NCI-H345 (cell line): ENCODE measurements at regions not wholly inside any gene's neighbourhood (a gene's known extent, or its start where the extent isn't known, plus 50 kb on each side); places are given as distances from the start of the nearest gene placed in this dataset.

Source experiments
- DNase-seq: peaks from one replicate; lab custom pipeline; 2025; lab: John Stamatoyannopoulos, UW

DNA sequence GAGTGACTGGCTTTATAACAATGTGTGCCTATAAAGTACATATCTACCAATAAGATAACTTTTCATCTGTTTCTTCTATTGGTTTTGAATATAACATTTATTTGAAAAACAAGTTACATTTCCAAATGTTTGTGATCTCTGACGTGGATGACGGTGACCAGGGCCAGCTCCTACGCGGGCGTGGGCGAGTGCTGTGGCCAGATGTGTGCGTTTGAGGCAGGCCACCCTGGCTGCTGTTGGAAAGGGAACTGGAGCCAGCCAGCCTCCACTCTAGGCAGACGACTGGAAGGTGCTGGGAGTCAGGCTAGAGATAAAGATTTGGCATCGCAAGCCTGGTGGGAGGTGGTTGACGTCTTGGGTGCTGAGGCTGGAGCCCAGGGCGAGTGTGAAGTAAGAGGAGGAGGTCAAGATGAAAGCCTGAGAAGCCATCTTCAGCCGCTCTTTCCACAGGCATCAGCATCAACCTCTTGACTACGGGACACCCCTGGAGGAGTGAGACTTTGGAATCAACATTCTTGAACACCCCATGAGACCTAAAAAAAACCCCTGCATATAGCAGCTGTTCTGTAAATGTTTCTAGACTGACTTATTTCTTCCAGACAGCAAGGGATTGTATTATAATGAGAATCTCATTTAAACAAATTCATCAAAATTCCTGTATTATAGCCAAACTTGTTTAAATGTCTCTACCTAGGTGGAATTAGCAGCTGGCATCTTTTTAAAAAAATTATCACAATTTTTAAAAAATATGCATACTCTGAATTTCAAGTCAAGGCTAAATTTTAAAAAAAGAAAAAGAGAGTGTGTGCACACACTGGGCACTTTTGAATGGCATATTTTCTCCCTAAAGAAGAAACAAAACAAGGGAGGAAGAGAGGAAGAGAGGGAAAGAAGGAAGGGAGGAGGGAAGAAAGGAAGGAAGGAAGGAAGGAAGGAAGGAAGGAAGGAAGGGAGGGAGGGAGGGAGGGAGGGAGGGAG, 112.5 kb upstream of the SLC44A3 start:
- DNase-seq = no peak

DNA sequence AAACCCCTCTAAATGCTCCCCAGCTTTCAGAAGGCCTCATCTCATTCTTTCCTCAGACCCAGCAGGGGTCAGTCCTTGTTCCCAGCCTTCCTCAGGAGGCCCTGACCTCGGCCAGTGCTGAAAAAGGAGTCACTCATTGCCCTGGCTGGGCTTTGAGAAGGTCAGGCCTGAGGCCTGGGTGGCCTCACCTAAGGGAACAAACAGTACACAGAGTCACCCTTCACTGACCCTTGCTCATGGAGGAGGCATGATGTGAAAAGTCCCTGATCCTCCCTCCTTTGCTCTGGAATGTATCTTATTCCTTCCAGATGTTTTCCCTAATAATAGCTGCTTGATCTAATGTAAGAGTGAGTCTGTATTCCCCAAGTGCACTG, 117.7 kb upstream of the SLC44A3 start:
- DNase-seq = no peak

DNA sequence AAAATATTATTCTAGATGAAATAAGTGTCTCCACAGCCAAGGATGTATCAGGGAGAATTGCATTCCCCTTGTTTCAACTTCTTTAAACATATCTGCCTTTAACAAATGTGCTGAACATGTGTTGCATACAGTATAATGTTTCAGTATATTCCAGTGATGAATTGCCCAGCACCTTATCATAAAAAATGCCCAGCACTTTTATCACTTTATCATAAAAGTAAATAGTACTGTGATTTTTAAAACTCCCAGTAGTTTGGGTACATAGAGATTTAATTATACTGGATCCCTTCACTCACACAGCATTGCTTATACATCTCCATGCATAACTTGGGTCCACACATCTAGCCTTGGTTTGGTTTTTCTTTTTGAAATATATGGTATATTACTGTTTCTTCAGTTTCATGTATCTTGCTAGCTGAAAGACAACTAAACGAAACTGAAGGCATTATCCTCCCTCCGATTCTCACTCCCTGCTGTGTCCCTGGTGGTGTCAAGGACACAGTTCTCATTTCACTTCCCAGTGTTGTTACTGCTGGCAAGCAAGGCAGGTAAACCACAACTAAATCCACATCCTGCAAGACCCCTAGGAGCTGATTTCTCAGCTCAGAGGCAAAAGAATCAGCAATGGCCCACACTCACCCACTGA, 118.2 kb upstream of the SLC44A3 start:
- no peak for DNase-seq

DNA sequence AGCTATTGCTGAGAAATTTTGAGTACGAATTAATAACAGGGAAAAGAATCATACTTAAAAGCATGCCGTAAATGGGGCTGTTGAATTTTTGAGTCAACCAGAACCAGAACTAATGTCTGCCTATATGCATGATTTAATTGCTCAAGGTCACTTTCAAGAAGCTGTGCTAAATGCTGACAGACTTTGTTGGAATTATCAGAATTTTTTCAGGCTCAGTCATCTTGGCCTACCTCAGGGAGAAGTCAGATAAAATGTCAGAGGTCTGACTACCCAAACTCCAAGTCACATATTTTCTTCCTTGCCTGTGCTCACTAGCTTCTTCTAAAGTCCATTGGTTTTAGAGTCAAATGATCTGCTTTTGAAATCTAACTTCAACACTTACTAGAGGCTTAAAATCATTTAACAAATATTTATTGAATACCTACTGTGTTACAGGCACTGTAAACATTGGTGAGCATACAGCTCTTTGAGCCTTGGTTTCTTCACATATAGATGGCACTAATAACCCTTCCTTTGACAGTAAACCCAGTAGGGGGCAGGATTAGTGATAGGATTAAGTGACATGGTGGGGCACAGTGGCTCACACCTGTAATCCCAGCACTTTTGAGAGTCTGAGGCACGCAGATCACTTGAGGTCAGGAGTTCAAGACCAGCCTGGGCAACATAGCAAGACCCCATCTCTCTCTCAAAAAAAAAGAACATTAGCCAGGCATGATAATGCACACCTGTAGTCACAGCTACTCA, 121.2 kb upstream of the SLC44A3 start:
- no peak for DNase-seq

DNA sequence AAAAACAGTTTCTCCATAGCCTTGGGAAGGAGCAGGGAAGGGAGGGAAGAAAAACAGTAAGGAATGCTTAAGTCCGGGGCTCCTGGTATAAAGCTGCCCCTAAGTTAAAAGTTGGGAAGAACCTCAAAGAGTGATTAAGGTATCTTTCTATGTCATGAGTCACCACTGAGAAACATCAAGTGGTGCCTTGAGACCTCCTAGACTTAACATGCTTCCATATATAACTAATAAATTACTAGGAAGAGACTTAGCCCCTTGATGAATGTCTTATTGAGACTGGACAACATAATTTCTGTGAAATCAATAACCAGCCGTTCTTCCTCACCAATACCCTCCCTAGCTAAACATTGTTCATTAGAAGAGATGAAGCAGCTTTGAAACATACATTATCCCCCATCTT, 121.8 kb upstream of the SLC44A3 start:
- DNase-seq = no peak

- peak; percentile 58 for DNase-seq
Measured at GRCh38 chr1:94697839-94698238, 122.3 kb upstream of the SLC44A3 start.

GRCh38 chr1:94694226-94694915, 125.8 kb upstream of the SLC44A3 start:
- no peak for DNase-seq

DNA sequence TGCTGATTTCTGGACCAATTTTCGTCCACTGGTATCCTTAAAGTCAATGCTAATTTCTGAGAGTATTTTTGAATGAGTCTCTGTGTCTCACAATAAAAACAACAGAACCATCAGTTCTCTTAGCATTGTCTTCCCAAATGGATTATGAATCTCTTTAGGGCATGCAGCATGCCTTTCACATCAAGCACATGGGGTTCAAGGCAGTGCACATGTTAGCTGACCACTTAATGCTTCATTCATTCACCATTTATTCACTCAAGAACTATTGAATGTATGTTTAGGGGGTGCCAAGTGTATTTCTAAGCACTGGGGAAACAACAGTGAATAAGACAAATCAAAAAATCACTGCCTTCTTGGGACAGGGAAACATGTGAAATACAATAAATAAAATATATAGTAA, 126.7 kb upstream of the SLC44A3 start:
- no peak for DNase-seq

DNA sequence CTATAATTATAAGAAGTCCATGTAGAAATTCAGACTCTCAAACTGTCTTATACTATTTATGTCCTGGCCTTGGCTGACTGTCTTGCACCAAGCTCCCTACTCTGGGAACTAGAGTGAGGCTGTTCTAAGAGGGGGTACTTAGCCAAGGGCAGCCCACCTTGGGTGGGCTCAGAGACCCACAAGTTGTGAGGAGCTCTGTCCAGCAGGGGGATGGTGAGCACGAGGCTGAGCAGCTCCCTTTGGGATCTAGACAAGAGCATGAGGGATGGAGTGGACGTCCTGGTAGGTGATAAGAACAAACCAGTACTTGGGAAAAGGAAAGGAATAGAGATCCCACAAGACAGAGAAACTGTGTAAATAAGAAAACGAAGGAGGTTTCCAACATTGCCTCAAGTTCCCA, 127.1 kb upstream of the SLC44A3 start:
- no peak for DNase-seq

DNA sequence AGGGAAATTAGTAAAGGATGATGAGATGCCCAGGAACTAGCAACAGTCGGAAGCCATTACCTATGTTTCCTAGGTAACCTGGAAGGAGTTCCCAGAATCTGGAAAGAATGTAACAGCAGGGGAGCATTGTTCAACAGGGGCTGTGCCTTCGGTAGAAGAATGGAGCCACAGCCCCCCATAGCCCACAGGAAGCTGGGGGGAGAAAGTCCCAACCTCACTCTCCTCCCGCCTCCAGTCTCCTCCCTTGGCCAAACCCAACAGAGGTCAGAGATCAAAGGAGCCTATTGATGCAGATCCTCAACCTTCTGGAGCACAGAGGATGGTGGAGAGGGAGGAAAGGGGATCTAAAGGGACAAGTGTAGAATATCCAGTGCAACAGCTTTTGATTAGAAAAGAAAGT, 131.5 kb upstream of the SLC44A3 start:
- peak; percentile 22 for DNase-seq

GRCh38 chr1:94686882-94687281, 133.3 kb upstream of the SLC44A3 start:
- DNase-seq = no peak

DNA sequence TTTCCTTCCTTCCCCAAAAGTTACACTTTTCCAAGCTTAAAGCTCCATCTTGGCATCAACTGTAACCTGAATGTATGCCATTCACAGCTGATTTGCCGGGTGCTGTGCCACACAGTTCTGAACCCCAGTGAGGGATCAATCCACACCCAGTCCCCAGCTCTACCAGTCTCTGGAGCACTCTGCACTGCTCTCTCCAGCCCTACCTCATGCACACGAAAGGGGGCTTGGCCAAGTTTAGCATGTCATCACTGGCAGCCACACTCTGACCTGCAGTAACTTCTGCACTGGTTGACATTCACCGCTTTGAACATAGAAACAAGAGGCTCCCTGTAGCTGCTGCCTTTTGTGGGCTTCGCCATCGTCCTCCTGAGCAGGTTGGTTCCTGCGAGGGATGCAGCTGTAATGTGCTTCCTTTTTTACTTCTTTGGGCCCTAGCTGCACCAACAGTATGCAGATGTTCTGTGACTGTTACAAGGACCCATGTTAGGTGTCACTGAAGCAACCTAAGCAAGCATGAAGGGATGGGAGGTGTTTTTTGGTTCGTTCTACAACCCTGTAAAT, 135.4 kb upstream of the SLC44A3 start:
- no peak for DNase-seq

- DNase-seq = no peak
Measured at GRCh38 chr1:94683886-94684285, 136.3 kb upstream of the SLC44A3 start.

GRCh38 chr1:94680039-94680377, 138.4 kb upstream of the F3 start:
- DNase-seq = no peak

- DNase-seq = no peak
Measured at GRCh38 chr1:94679332-94680038, 137.9 kb upstream of the F3 start.

GRCh38 chr1:94678202-94678848, 136.8 kb upstream of the F3 start:
- no peak for DNase-seq

DNA sequence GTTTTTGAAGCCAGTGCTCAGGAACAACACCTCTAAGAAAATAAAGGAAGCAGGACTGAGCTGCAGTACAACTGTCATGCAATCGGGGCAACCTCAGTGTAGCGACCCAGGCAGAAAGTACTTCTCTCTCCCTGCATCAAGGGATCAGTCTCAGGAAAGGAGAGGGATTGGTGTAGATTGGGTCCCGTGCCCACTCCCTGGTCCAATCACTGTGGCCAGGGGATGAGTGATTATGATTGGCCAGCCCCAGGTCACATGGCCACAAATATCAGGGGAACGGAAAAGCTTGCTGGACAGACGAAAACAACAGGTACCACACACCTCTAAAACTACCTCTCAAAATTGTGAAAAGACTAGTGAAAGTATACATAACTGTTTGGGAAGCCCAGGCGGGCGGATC, 136.2 kb upstream of the F3 start:
- DNase-seq = no peak

DNA sequence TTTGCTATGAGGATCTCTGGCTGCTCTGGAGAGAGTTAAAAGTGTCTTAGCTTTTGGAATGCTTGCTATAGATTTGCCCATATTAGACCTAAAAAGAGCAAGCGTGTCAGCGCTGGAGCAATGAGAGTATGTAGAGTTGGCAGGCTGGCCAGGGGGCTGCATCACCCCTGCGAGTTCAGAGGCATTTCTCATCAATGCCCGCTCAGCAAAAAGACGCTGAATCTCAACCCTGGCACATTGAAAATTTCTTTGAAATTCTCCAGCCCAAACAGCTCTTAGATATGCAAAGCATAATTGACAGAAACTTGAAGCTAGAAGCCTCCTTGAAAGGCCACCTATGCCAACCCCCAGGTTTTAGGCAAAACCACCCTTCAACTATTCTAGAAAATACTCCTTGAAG, 135.5 kb upstream of the F3 start:
- DNase-seq = no peak

DNA sequence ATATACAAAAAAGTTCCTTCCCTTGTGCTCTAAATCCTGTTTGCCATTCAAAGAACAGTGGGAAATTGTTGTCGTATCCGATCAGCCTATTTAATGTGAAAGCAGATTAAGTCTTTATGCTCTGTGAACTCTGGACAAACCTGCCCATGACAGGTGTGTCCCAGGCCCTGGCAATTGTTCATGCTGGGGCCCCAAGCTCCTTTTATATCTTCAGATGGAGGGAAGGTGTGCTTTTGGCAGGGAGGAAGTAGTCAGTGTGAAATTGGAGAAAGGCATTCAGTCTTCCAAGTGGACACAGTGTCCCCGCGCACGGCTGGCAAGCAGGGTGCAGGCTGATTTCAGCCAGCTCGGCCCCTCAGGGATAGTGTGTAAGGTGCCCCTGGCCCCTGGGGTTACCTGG, 135.1 kb upstream of the F3 start:
- DNase-seq = peak; percentile 30

- DNase-seq = no peak
Measured at GRCh38 chr1:94675373-94675772, 133.8 kb upstream of the F3 start.

DNA sequence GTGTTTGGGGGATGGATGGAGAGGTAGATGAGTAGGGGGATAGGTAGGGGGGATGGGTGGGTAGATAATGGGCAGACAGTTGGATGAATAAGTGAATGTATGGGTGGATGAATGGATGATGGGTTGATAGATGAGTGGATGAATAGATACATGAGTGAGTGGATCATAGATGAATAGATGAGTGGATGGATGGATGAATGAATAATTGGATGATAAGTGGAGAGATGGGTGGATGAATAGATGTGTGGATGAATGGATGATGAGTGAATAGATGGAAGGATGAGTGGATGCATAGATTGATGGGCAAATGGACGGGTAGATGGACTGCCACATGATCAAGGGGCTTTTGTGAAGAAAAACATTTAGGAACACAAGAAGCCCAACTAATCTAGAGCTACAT, 133.3 kb upstream of the F3 start:
- no peak for DNase-seq
